HCT116 (cell line): ENCODE measurements at regions not wholly inside any gene's neighbourhood (a gene's known extent, or its start where the extent isn't known, plus 50 kb on each side); places are given as distances from the start of the nearest gene placed in this dataset.
A peak's percentile ranks its signal among the peaks of the same experiment; 100 is the strongest.

Source experiments
- ATAC-seq: fragments of 200-7000 bp; cut with Tn5 transposase; 2 replicates; pipeline ENCODE4 v1.9.1; 2020; ENCODE audit warnings: mild to moderate bottlenecking, moderate library complexity
- BruUV-seq: library from RNA; stranded (reverse); fragments of 400-500 nt; replicated peaks from 2 replicates; lab custom pipeline; 2021; lab: Mats Ljungman, UMichigan
- CTCF ChIA-PET: fragments of 300-600 bp; sonication (Branson Sonifier 250); formaldehyde crosslinking; loops from one replicate; lab custom pipeline; 2021; ENCODE audit warnings: antibody characterized with exemption; lab: Charles Lee
- POLR2A ChIA-PET: fragments of 300-600, 350-600 bp; sonication (Branson Sonifier 250); formaldehyde crosslinking; loops from one replicate; lab custom pipeline; 2021; ENCODE audit warnings: antibody characterized with exemption; lab: Charles Lee
- RAD21 ChIA-PET, 2 experiments: fragments of 300-600 bp; sonication (Branson Sonifier 250); formaldehyde crosslinking; loops; one replicate each; lab custom pipeline; 2023; ENCODE audit warnings: low total read pairs in 2 of 2; ENCODE audit not compliant: uncharacterized antibody in 2 of 2, unreplicated experiment in 2 of 2, low non-redundant PET in 1 of 2; lab: Charles Lee
- DNase-seq: peaks from one replicate; pipeline ENCODE4 v3.0.0-alpha.2; 2010; ENCODE audit warnings: low read depth, low spot score
- H2AFZ ChIP-seq: fragments of 200-600 bp; shearing (Covaris generic), sonication (generic); 2 replicates; pipeline ENCODE4 v1.6.1; 2017; ENCODE audit warnings: low read depth, mixed run types, mixed read lengths, antibody characterized with exemption, low read length; ENCODE audit not compliant: poor library complexity, severe bottlenecking
- H3K27ac ChIP-seq: 2 replicates; pipeline ENCODE4 v1.5.1; 2012; ENCODE audit warnings: low read depth, low read length
- H3K27me3 ChIP-seq: fragments of 200-600 bp; sonication (generic); 2 replicates; pipeline ENCODE4 v1.6.1; 2016; ENCODE audit warnings: mixed run types, low read length, mixed read lengths; ENCODE audit not compliant: insufficient read depth
- H3K36me3 ChIP-seq, 2 experiments: fragments of 200-500 bp in 1 of 2; fragments of 200-600 bp in 1 of 2; sonication (Bioruptor generic) in 1 of 2; sonication (generic) in 1 of 2; 2 replicates each; pipeline versions ENCODE4 v1.5.1 to v1.6.1; 2014 to 2016; ENCODE audit warnings: low read length in 2 of 2, inconsistent platforms in 1 of 2, mixed read lengths in 1 of 2, mixed run types in 1 of 2; ENCODE audit not compliant: insufficient read depth in 2 of 2, control insufficient read depth in 1 of 2
- H3K4me1 ChIP-seq, 2 experiments: fragments of 200-600 bp in 1 of 2; sonication (generic) in 1 of 2; 2 replicates each; pipeline versions ENCODE4 v1.5.1 to v1.6.1; 2012 to 2017; ENCODE audit warnings: low read length in 2 of 2, inconsistent platforms in 1 of 2, mild to moderate bottlenecking in 1 of 2, mixed read lengths in 1 of 2, mixed run types in 1 of 2, moderate library complexity in 1 of 2; ENCODE audit not compliant: insufficient read depth in 2 of 2, control insufficient read depth in 1 of 2
- H3K4me2 ChIP-seq: fragments of 200-600 bp; sonication (generic); 2 replicates; pipeline ENCODE4 v1.6.1; 2017; ENCODE audit warnings: mixed run types, low read length, mixed read lengths
- H3K4me3 ChIP-seq, 2 experiments: fragments of 200-600 bp in 1 of 2; sonication (generic) in 1 of 2; replicated peaks in 1 of 2; 2 replicates each; pipeline ENCODE4 v1.5.1; 2011 to 2016; ENCODE audit warnings: low read length in 2 of 2, control low read depth in 1 of 2, low read depth in 1 of 2, mild to moderate bottlenecking in 1 of 2, mixed read lengths in 1 of 2, mixed run types in 1 of 2
- H3K79me2 ChIP-seq: fragments of 200-600 bp; sonication (generic); 2 replicates; pipeline ENCODE4 v1.6.1; 2017; ENCODE audit warnings: mild to moderate bottlenecking, mixed run types, low read length, moderate library complexity, mixed read lengths; ENCODE audit not compliant: insufficient read depth
- H3K9ac ChIP-seq: fragments of 200-600 bp; sonication (generic); 2 replicates; pipeline ENCODE4 v1.6.1; 2016; ENCODE audit warnings: low read length, mixed read lengths
- H3K9me2 ChIP-seq: fragments of 200-600 bp; sonication (generic), shearing (Covaris generic); 2 replicates; pipeline ENCODE4 v1.6.1; 2017; ENCODE audit warnings: mixed run types, mild to moderate bottlenecking, moderate library complexity; ENCODE audit not compliant: insufficient read depth
- H3K9me3 ChIP-seq, 2 experiments: fragments of 200-500 bp in 1 of 2; fragments of 200-600 bp in 1 of 2; sonication (Bioruptor generic) in 1 of 2; sonication (generic) in 1 of 2; 2 replicates each; pipeline ENCODE4 v1.6.1; 2014 to 2017; ENCODE audit warnings: low read length in 2 of 2, mixed read lengths in 2 of 2, inconsistent platforms in 1 of 2, low read depth in 1 of 2, mild to moderate bottlenecking in 1 of 2, mixed run types in 1 of 2, moderate library complexity in 1 of 2; ENCODE audit not compliant: control insufficient read depth in 1 of 2, insufficient read depth in 1 of 2
- H4K20me1 ChIP-seq: fragments of 200-600 bp; sonication (generic), shearing (Covaris generic); 2 replicates; pipeline ENCODE4 v1.6.1; 2017; ENCODE audit warnings: mixed run types, mild to moderate bottlenecking, moderate library complexity; ENCODE audit not compliant: insufficient read depth
- ATF3 ChIP-seq: IDR thresholded peaks from 2 replicates; pipeline ENCODE4 v1.6.1; 2012
- CEBPB ChIP-seq: IDR thresholded peaks from 2 replicates; pipeline ENCODE4 v1.6.1; 2012; ENCODE audit warnings: low read depth
- CTCF ChIP-seq, 3 experiments: fragments of 200-600 bp in 1 of 3; sonication (generic) in 1 of 3; IDR thresholded peaks in 2 of 3; conservative IDR thresholded peaks in 1 of 3; 2 replicates each; pipeline ENCODE4 v1.5.1; 2012 to 2017; ENCODE audit warnings: low read depth in 2 of 3, low read length in 2 of 3, antibody characterized with exemption in 1 of 3, borderline replicate concordance in 1 of 3, control low read depth in 1 of 3, mild to moderate bottlenecking in 1 of 3, mixed read lengths in 1 of 3, mixed run types in 1 of 3, moderate library complexity in 1 of 3; ENCODE audit not compliant: insufficient read depth in 1 of 3
- EGR1 ChIP-seq: IDR thresholded peaks from 2 replicates; pipeline ENCODE4 v1.6.1; 2012; ENCODE audit warnings: low read depth
- ELF1 ChIP-seq: IDR thresholded peaks from 2 replicates; pipeline ENCODE4 v1.6.1; 2012; ENCODE audit warnings: low read depth, borderline replicate concordance
- JUND ChIP-seq: IDR thresholded peaks from 2 replicates; pipeline ENCODE4 v1.6.1; 2012
- POLR2AphosphoS5 ChIP-seq: IDR thresholded peaks from 2 replicates; pipeline ENCODE4 v1.6.1; 2011; ENCODE audit warnings: mild to moderate bottlenecking, low read depth, low read length, moderate library complexity
- RAD21 ChIP-seq: IDR thresholded peaks from 2 replicates; pipeline ENCODE4 v1.6.1; 2012; ENCODE audit warnings: low read depth, mild to moderate bottlenecking
- YY1 ChIP-seq: IDR thresholded peaks from 2 replicates; pipeline ENCODE4 v1.6.1; 2011; ENCODE audit warnings: low read length, low read depth, moderate library complexity, mild to moderate bottlenecking; ENCODE audit not compliant: insufficient replicate concordance; ENCODE audit errors: extremely low read depth
- ZBTB33 ChIP-seq: IDR thresholded peaks from 2 replicates; pipeline ENCODE4 v1.6.1; 2011; ENCODE audit warnings: mild to moderate bottlenecking, low read length, moderate library complexity; ENCODE audit not compliant: insufficient replicate concordance; ENCODE audit errors: extremely low read depth
- ZFX ChIP-seq: fragments of 450-650 bp; IDR thresholded peaks from 2 replicates; pipeline ENCODE4 v1.6.1; 2017
- intact Hi-C: fragments of 100-400 bp; cut with micrococcal nuclease; formaldehyde crosslinking; loops from 2 replicates; pipeline ENCODE4 v1.10.0; 2022

GRCh38 chr4:17173300-17173699, 274.9 kb upstream of the LDB2 start:
- H3K9me3 ChIP-seq: no peaks in the 10 kb centered on the region
- intact Hi-C loops: no loop called here
- no peaks in the 10 kb centered on the region for H4K20me1 ChIP-seq
- peaks cover 8% of the 10 kb centered on the region in 2 experiments; a peak in 3 of 4 replicates for H3K4me1 ChIP-seq
- no peaks in the 10 kb centered on the region for H3K79me2 ChIP-seq
- no peak overlapping the region for H3K27ac ChIP-seq
- H3K4me2 ChIP-seq: no peak overlapping the region
- POLR2A ChIA-PET: no interaction called here
- no peaks in the 10 kb centered on the region for H3K36me3 ChIP-seq
- H3K9ac ChIP-seq: no peak overlapping the region
- ATAC-seq: peak; percentile 69
- RAD21 ChIA-PET: no interaction called here
- H3K27me3 ChIP-seq: no peaks in the 10 kb centered on the region
- CTCF ChIA-PET: interaction anchor here (0.8 to 2.7 kb wide), 2 partner anchors 8 to 57 kb away, joined by 3 to 5 read pairs; no protein-coding TSS in a partner anchor
- no peaks in the 10 kb centered on the region for H3K9me2 ChIP-seq
- no TSS peak for BruUV-seq
- H3K4me3 ChIP-seq: no peak overlapping the region
- DNase-seq: no peak
- TF ChIP-seq RAD21 (peak; percentile 42), YY1 (peak; percentile 17), CEBPB (no peak), CTCF (IDR thresholded peaks at IDR 0.05 in 2 of 3, conservative IDR thresholded peaks at IDR 0.05 in 1 of 3; ENCODE audit: borderline replicate concordance in 1 of 3, insufficient read depth in 1 of 3, low read depth in 2 of 3, low read length in 2 of 3) (peak; percentile 14 to 52 (median 46); a peak in 5 of 6 replicates)
- H2AFZ ChIP-seq: no peak overlapping the region

- Histone ChIP-seq H2AFZ (no peak overlapping the region), H3K9me2 (no peaks in the 10 kb centered on the region), H3K4me1 (peaks cover 12 to 13% of the 10 kb centered on the region in 2 experiments; a peak in 3 of 4 replicates), H4K20me1 (no peaks in the 10 kb centered on the region), H3K4me2 (no peak overlapping the region)
- DNase-seq: no peak
- RAD21 ChIA-PET: no interaction called here
- BruUV-seq: no TSS peak
- TF ChIP-seq EGR1: no peak
- no peak for TF ChIP-seq ATF3
- no peak for TF ChIP-seq ZFX
- no peak for TF ChIP-seq YY1
- TF ChIP-seq ZBTB33: no peak
- TF ChIP-seq ELF1: no peak
- no peak for TF ChIP-seq POLR2AphosphoS5
- TF ChIP-seq JUND: no peak
- TF ChIP-seq CEBPB: no peak
- TF ChIP-seq, all 23 proteins: peak for 0
- CTCF ChIA-PET: no interaction called here
- Histone ChIP-seq H3K36me3 (no peaks in the 10 kb centered on the region), H3K9ac (no peak overlapping the region), H3K79me2 (no peaks in the 10 kb centered on the region), H3K27ac (no peak overlapping the region), H3K4me3 (no peak overlapping the region), H3K27me3 (no peaks in the 10 kb centered on the region), H3K9me3 (no peaks in the 10 kb centered on the region)
- no peak for ATAC-seq
- intact Hi-C loops: no loop called here
- POLR2A ChIA-PET: no interaction called here
Observed at GRCh38 chr4:17170131-17170530, 271.7 kb upstream of the LDB2 start.
